ENCODE measurements at regions not wholly inside any gene's neighbourhood (a gene's known extent, or its start where the extent isn't known, plus 50 kb on each side); places are given as distances from the start of the nearest gene placed in this dataset.

DNA sequence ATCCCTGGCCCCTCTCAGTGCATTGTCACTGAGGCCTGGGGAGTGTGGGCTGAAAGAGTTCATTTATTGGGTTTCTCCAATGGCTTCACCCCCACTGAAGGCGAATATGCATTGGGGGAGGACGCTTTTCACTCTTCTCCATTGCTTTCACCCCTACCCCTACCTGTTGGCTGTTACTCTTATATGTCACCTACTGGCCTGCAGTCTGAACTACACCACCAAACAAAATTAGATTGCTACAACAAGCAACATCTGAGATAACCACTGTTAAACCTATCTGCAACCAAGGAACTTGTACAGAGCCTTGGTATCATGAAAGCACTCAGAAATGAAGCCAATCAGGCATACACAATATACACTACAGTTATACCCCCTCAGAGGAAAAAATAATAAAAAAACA is 203.7 kb downstream of the REEP3 start:
- no peak for TF ChIP-seq CTCF (IDR thresholded peaks at IDR 0.05; ENCODE audit: low read length)
- TF ChIP-seq EZH2phosphoT487 (IDR thresholded peaks at IDR 0.05; ENCODE audit: low read length), result no peak

Measured in MM.1S (cell line).